ENCODE measurements at regions not wholly inside any gene's neighbourhood (a gene's known extent, or its start where the extent isn't known, plus 50 kb on each side); places are given as distances from the start of the nearest gene placed in this dataset.

DNA sequence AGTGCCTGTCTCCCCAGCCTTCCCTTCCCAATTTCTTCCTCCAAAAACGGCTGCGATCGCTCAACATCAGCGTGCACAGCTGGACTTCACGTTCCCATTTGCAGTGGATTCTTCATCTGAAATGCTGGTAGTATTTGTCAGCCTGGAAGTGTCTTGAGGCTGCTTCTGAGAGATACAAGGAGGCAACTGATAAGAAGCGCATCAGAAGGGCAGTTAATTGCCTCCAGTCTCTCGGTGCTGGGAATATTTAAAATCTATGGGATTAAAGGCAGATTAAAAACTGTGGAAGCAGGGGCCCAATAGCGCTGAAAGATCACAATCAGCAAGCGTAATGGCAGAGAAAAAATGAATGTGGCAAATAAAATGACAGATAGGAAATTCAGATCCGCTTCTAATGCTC lies 450.0 kb downstream of the GATA3 start:
- no peak overlapping the region for H3K9ac ChIP-seq
- no peaks in the 10 kb centered on the region for H3K36me3 ChIP-seq
- H3K4me3 ChIP-seq: no peak overlapping the region
- H4K20me1 ChIP-seq: no peaks in the 10 kb centered on the region
- no peak overlapping the region for H3K4me2 ChIP-seq
- no peaks in the 10 kb centered on the region for H3K27me3 ChIP-seq
- no peak for TF ChIP-seq Cebpa-rat (IDR thresholded peaks at IDR 0.05)
- no peaks in the 10 kb centered on the region for H3K4me1 ChIP-seq
- H3K27ac ChIP-seq: no peak overlapping the region
- H3K9me3 ChIP-seq: no peaks in the 10 kb centered on the region

GRCh38 chr10:8507156-8507555 lies 452.7 kb downstream of the GATA3 start:
- Histone ChIP-seq H3K9me3 (no peaks in the 10 kb centered on the region), H3K4me1 (no peaks in the 10 kb centered on the region), H3K4me3 (no peak overlapping the region), H3K9ac (no peak overlapping the region), H3K27ac (no peak overlapping the region), H3K4me2 (no peak overlapping the region), H3K27me3 (no peaks in the 10 kb centered on the region), H4K20me1 (no peaks in the 10 kb centered on the region), H3K36me3 (no peaks in the 10 kb centered on the region)
- TF ChIP-seq Cebpa-rat (IDR thresholded peaks at IDR 0.05): no peak

DNA sequence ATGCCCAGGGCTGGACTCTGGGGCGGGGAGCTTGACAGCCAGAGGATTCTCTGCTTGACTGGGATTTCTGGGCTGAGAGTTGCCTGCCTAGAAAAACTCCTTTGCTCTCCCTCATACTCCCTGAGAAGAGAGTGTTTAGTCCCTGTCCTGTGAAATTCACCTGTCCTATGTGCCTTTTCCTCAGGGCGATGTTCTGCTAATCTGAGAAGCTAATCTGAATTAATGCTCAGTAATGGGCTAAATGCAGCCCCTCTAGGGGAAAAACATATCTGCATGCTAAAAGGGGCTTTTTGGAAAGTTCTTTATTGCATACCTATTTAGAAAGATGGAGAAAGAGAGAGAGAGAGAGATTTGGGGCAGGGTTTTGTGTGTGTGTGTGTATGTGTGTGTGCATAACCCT lies 454.4 kb downstream of the GATA3 start:
- TF ChIP-seq Cebpa-rat (IDR thresholded peaks at IDR 0.05): no peak
- no peak overlapping the region for H3K9ac ChIP-seq
- no peak overlapping the region for H3K4me3 ChIP-seq
- no peaks in the 10 kb centered on the region for H4K20me1 ChIP-seq
- 0 out of 2 replicates have a peak, but pooled peaks cover 3% of the 10 kb centered on the region for H3K9me3 ChIP-seq
- no peaks in the 10 kb centered on the region for H3K36me3 ChIP-seq
- no peak overlapping the region for H3K4me2 ChIP-seq
- H3K27me3 ChIP-seq: no peaks in the 10 kb centered on the region
- H3K4me1 ChIP-seq: no peaks in the 10 kb centered on the region
- no peak overlapping the region for H3K27ac ChIP-seq

- Histone ChIP-seq H3K36me3 (no peaks in the 10 kb centered on the region), H3K4me2 (no peak overlapping the region), H3K4me1 (no peaks in the 10 kb centered on the region), H4K20me1 (no peaks in the 10 kb centered on the region), H3K9ac (no peak overlapping the region), H3K4me3 (no peak overlapping the region), H3K27ac (no peak overlapping the region), H3K9me3 (0 out of 2 replicates have a peak, but pooled peaks cover 8% of the 10 kb centered on the region), H3K27me3 (no peaks in the 10 kb centered on the region)
- no peak for TF ChIP-seq Cebpa-rat (IDR thresholded peaks at IDR 0.05)
Measured at GRCh38 chr10:8510471-8510870, 456.0 kb downstream of the GATA3 start.

- no peaks in the 10 kb centered on the region for H3K27me3 ChIP-seq
- H3K4me2 ChIP-seq: no peak overlapping the region
- H3K4me3 ChIP-seq: no peak overlapping the region
- H3K4me1 ChIP-seq: no peaks in the 10 kb centered on the region
- TF ChIP-seq Cebpa-rat (IDR thresholded peaks at IDR 0.05): no peak
- 0 out of 2 replicates have a peak, but pooled peaks cover 8% of the 10 kb centered on the region for H3K9me3 ChIP-seq
- no peaks in the 10 kb centered on the region for H4K20me1 ChIP-seq
- no peak overlapping the region for H3K9ac ChIP-seq
- no peaks in the 10 kb centered on the region for H3K36me3 ChIP-seq
- H3K27ac ChIP-seq: no peak overlapping the region
Measured at GRCh38 chr10:8511026-8511425, 456.5 kb downstream of the GATA3 start.

- H3K4me3 ChIP-seq: no peak overlapping the region
- no peak overlapping the region for H3K27ac ChIP-seq
- H3K27me3 ChIP-seq: no peaks in the 10 kb centered on the region
- TF ChIP-seq Cebpa-rat (IDR thresholded peaks at IDR 0.05): no peak
- H3K4me2 ChIP-seq: no peak overlapping the region
- no peak overlapping the region for H3K9ac ChIP-seq
- H3K4me1 ChIP-seq: no peaks in the 10 kb centered on the region
- H3K36me3 ChIP-seq: no peaks in the 10 kb centered on the region
- 0 out of 2 replicates have a peak, but pooled peaks cover 8% of the 10 kb centered on the region for H3K9me3 ChIP-seq
- H4K20me1 ChIP-seq: no peaks in the 10 kb centered on the region
Measured at GRCh38 chr10:8513155-8514147, 459.0 kb downstream of the GATA3 start.

DNA sequence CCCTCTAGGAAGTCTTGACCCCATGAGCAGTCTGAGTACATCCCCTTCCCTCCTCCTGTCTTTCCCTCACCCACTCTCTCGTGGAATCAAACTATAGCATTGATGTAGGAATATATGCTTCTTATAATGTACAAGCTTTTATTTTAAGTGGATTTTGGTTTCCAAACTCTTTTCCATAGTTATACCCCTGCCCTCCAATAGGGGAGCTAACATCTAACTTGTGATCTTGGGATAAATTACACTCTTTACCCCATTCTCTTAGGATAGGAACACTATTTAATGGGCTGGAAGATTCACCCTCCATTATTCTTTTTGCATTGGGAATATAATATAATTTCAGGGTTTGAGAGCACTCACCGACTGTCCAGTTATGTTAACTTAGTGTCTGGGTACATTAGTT lies 465.9 kb downstream of the GATA3 start:
- Histone ChIP-seq H3K4me2 (no peak overlapping the region), H3K36me3 (no peaks in the 10 kb centered on the region), H3K4me3 (no peak overlapping the region), H3K4me1 (no peaks in the 10 kb centered on the region), H3K9ac (no peak overlapping the region), H3K27ac (no peak overlapping the region), H3K27me3 (no peaks in the 10 kb centered on the region), H3K9me3 (no peaks in the 10 kb centered on the region), H4K20me1 (no peaks in the 10 kb centered on the region)
- no peak for TF ChIP-seq Cebpa-rat (IDR thresholded peaks at IDR 0.05)

GRCh38 chr10:8527773-8528172 lies 473.3 kb downstream of the GATA3 start:
- no peaks in the 10 kb centered on the region for H4K20me1 ChIP-seq
- no peak for TF ChIP-seq Cebpa-rat (IDR thresholded peaks at IDR 0.05)
- no peaks in the 10 kb centered on the region for H3K9me3 ChIP-seq
- no peaks in the 10 kb centered on the region for H3K4me1 ChIP-seq
- no peaks in the 10 kb centered on the region for H3K36me3 ChIP-seq
- H3K4me2 ChIP-seq: no peak overlapping the region
- H3K27ac ChIP-seq: no peak overlapping the region
- H3K9ac ChIP-seq: no peak overlapping the region
- no peak overlapping the region for H3K4me3 ChIP-seq
- no peaks in the 10 kb centered on the region for H3K27me3 ChIP-seq

DNA sequence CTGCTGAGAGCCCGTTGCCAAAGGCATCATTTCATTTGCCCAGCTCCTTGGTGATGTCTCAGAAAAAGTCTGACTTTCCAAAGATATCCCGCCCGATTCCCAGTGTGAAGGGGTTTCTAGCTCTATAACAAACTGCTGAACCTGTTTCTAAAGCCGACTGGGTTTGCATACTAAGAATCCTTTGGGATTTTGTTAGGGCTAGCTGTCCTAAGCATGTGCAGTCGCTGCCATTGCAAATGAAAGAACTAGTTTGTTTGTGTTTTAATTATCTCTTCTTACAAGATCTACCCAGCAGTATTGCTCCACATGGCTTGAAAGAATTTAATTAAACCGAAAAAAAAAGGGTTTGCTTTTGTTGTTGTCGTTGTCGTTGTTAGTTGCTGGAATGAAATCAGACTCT lies 476.6 kb downstream of the GATA3 start:
- Histone ChIP-seq H3K9me3 (no peaks in the 10 kb centered on the region), H3K4me2 (no peak overlapping the region), H4K20me1 (no peaks in the 10 kb centered on the region), H3K4me3 (no peak overlapping the region), H3K4me1 (no peaks in the 10 kb centered on the region), H3K36me3 (no peaks in the 10 kb centered on the region), H3K27me3 (no peaks in the 10 kb centered on the region), H3K9ac (no peak overlapping the region), H3K27ac (no peak overlapping the region)
- TF ChIP-seq Cebpa-rat (IDR thresholded peaks at IDR 0.05): no peak

DNA sequence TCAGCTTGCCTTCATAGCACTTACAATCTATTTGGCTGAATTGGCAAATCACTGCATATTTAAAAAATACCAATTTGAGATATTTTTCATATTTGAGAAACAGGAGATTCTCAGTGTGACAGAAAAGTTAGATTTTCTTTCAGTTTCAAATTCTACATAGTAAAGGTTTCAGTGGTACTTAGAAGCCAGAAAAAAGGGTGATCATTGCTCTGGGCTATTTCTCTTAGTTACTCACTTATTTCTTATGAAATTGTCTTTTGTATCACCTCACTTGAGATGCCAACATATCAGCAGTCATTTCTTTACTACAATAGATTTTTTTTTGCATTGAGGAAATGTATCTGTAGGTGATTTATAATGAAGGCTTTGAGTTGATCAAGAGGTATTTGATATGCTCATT lies 478.2 kb downstream of the GATA3 start:
- H3K36me3 ChIP-seq: no peaks in the 10 kb centered on the region
- no peaks in the 10 kb centered on the region for H3K27me3 ChIP-seq
- H3K4me1 ChIP-seq: no peaks in the 10 kb centered on the region
- no peak overlapping the region for H3K9ac ChIP-seq
- TF ChIP-seq Cebpa-rat (IDR thresholded peaks at IDR 0.05): no peak
- H3K4me3 ChIP-seq: no peak overlapping the region
- H3K9me3 ChIP-seq: no peaks in the 10 kb centered on the region
- no peaks in the 10 kb centered on the region for H4K20me1 ChIP-seq
- H3K27ac ChIP-seq: no peak overlapping the region
- no peak overlapping the region for H3K4me2 ChIP-seq

Measured in BLaER1 (cell line).